H1 (cell line): ENCODE measurements at regions not wholly inside any gene's neighbourhood (a gene's known extent, or its start where the extent isn't known, plus 50 kb on each side); places are given as distances from the start of the nearest gene placed in this dataset.

Experiments
- BCL11A ChIP-seq, 2 experiments: IDR thresholded peaks; one replicate each; pipeline ENCODE4 v1.6.1; 2011; ENCODE audit warnings: low read depth in 2 of 2, low read length in 2 of 2, mild to moderate bottlenecking in 2 of 2
- JUND ChIP-seq: IDR thresholded peaks from 2 replicates; pipeline ENCODE4 v1.6.1; 2011; ENCODE audit warnings: mild to moderate bottlenecking, improper control_type of control experiment, low read length
- KDM4A ChIP-seq: IDR thresholded peaks from one replicate; pipeline ENCODE4 v1.7.1; 2012; ENCODE audit warnings: low read depth, mild to moderate bottlenecking, moderate library complexity, low read length, inconsistent platforms; ENCODE audit not compliant: severe bottlenecking
- POU5F1 ChIP-seq: IDR thresholded peaks from 2 replicates; pipeline ENCODE4 v1.6.1; 2011; ENCODE audit warnings: low read depth, mild to moderate bottlenecking, low read length, moderate library complexity
- RAD21 ChIP-seq, 2 experiments: IDR thresholded peaks in 1 of 2; conservative IDR thresholded peaks in 1 of 2; 2 replicates each; pipeline ENCODE4 v1.6.1; 2011; ENCODE audit warnings: low read depth in 2 of 2, low read length in 2 of 2, improper control_type of control experiment in 1 of 2, inconsistent platforms in 1 of 2, mild to moderate bottlenecking in 1 of 2, moderate library complexity in 1 of 2
- RFX5 ChIP-seq: IDR thresholded peaks from 2 replicates; pipeline ENCODE4 v1.6.1; 2011; ENCODE audit warnings: low read depth, low read length, improper control_type of control experiment, borderline replicate concordance
- ZNF274 ChIP-seq: IDR thresholded peaks from 2 replicates; pipeline ENCODE4 v1.7.0; 2012; ENCODE audit warnings: low read length, borderline replicate concordance; ENCODE audit errors: extremely low read depth
- TF ChIP-seq, protein P1 (sequence below): IDR thresholded peaks from 2 replicates; pipeline ENCODE4 v1.6.1; 2011; ENCODE audit warnings: low read depth, mild to moderate bottlenecking, low read length; ENCODE audit not compliant: insufficient read depth

DNA sequence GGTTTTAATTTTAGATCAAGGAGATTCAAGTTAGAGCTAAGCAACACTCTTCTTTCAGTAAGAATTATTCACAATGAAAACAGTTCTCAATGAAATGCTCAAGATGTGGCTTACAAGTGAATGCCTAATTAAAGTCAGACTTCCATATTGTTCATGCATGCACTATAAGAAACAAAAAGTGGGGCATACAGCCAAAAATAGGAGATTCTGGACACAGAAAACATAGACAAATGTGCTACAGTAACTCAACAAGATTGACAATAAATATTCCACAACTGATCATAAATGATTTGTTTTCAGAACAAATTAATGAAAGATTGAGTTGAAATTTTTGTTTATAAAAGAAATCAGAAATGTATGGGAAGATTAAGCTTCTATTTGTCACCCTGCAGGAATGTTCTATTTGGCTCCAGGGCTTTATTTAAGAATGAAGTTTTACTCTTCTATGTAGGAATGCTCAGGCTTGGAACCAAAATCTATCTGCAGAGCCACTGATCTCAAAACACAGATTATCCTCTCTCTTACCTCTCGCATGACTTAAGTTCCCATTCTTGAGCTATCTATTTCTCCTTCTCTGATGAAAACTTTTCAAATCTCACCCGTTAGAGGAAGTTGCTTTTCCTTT is 89.0 kb upstream of the PIP4K2A start (continued):
- TF ChIP-seq KDM4A: no peak
- no peak for TF ChIP-seq RFX5
- TF ChIP-seq, protein P1, sequence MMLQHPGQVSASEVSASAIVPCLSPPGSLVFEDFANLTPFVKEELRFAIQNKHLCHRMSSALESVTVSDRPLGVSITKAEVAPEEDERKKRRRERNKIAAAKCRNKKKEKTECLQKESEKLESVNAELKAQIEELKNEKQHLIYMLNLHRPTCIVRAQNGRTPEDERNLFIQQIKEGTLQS: no peak
- no peak for TF ChIP-seq POU5F1
- no peak for TF ChIP-seq BCL11A (IDR thresholded peaks at IDR 0.05; ENCODE audit: low read depth in 2 of 2, low read length in 2 of 2)
- no peak for TF ChIP-seq JUND
- no peak for TF ChIP-seq RAD21 (IDR thresholded peaks at IDR 0.05 in 1 of 2, conservative IDR thresholded peaks at IDR 0.05 in 1 of 2; ENCODE audit: low read depth in 2 of 2, low read length in 2 of 2)
- no peak for TF ChIP-seq ZNF274
